Fibroblast of lung (primary cell): ENCODE measurements at regions not wholly inside any gene's neighbourhood (a gene's known extent, or its start where the extent isn't known, plus 50 kb on each side); places are given as distances from the start of the nearest gene placed in this dataset.
"Not testable (repeated sequence)": the region's sequence is repeated elsewhere in the genome, so short reads cannot be mapped to it uniquely, and the experiment has no call there.

Experiments
- DNase-seq, 2 donors: peaks; one replicate each; pipeline versions ENCODE4 v3.0.0 to v3.0.0-alpha.2; 2010; ENCODE audit warnings: low read depth in 2 of 2
- H2AFZ ChIP-seq: 2 replicates; pipeline ENCODE4 v1.5.1; 2012; ENCODE audit warnings: low read length, control low read depth, inconsistent platforms
- H3K27ac ChIP-seq: 2 replicates; pipeline ENCODE4 v1.5.1; 2011; ENCODE audit warnings: low read length, control low read depth; ENCODE audit not compliant: insufficient read depth
- H3K27me3 ChIP-seq: 2 replicates; pipeline ENCODE4 v1.5.1; 2011; ENCODE audit warnings: mild to moderate bottlenecking, low read length; ENCODE audit not compliant: control insufficient read depth, insufficient read depth
- H3K36me3 ChIP-seq: 2 replicates; pipeline ENCODE4 v1.5.1; 2011; ENCODE audit warnings: low read length; ENCODE audit not compliant: control insufficient read depth, insufficient read depth
- H3K4me1 ChIP-seq: 2 replicates; pipeline ENCODE4 v1.5.1; 2011; ENCODE audit warnings: low read length; ENCODE audit not compliant: control insufficient read depth, insufficient read depth; ENCODE audit errors: extremely low read depth
- H3K4me2 ChIP-seq: 2 replicates; pipeline ENCODE4 v1.5.1; 2011; ENCODE audit warnings: low read length, control low read depth; ENCODE audit not compliant: insufficient read depth; ENCODE audit errors: extremely low read depth
- H3K4me3 ChIP-seq, 4 experiments: fragments of 200-600 bp in 1 of 4; sonication (generic) in 1 of 4; replicated peaks in 1 of 4; 2 replicates each; pipeline ENCODE4 v1.5.1; 2011 to 2016; ENCODE audit warnings: low read length in 4 of 4, low read depth in 3 of 4, mild to moderate bottlenecking in 3 of 4, control low read depth in 2 of 4, inconsistent platforms in 1 of 4, mixed read lengths in 1 of 4; ENCODE audit not compliant: insufficient read depth in 1 of 4; ENCODE audit errors: control extremely low read depth in 1 of 4
- H3K79me2 ChIP-seq: 2 replicates; pipeline ENCODE4 v1.5.1; 2012; ENCODE audit warnings: mild to moderate bottlenecking, low read length, inconsistent platforms; ENCODE audit not compliant: control insufficient read depth, insufficient read depth
- H3K9ac ChIP-seq: 2 replicates; pipeline ENCODE4 v1.5.1; 2011; ENCODE audit warnings: mild to moderate bottlenecking, low read length, control low read depth; ENCODE audit not compliant: insufficient read depth
- H3K9me3 ChIP-seq: 2 replicates; pipeline ENCODE4 v1.5.1; 2012; ENCODE audit warnings: low read depth, low read length; ENCODE audit not compliant: control insufficient read depth, insufficient read depth
- H4K20me1 ChIP-seq: 2 replicates; pipeline ENCODE4 v1.5.1; 2011; ENCODE audit warnings: low read length; ENCODE audit not compliant: control insufficient read depth, insufficient read depth; ENCODE audit errors: extremely low read depth
- EZH2 ChIP-seq: IDR thresholded peaks from 2 replicates; pipeline ENCODE4 v1.5.1; 2012; ENCODE audit warnings: low read length, control low read depth, mild to moderate bottlenecking; ENCODE audit errors: missing control alignments
- TF ChIP-seq, protein P1 (sequence below), 2 donors: IDR thresholded peaks in 1 of 2; conservative IDR thresholded peaks in 1 of 2; 1 replicate in 1 of 2; 2 replicates in 1 of 2; pipeline ENCODE4 v1.5.1; 2011 to 2012; ENCODE audit warnings: low read length in 2 of 2, control low read depth in 1 of 2, inconsistent platforms in 1 of 2, low read depth in 1 of 2, mild to moderate bottlenecking in 1 of 2

DNA sequence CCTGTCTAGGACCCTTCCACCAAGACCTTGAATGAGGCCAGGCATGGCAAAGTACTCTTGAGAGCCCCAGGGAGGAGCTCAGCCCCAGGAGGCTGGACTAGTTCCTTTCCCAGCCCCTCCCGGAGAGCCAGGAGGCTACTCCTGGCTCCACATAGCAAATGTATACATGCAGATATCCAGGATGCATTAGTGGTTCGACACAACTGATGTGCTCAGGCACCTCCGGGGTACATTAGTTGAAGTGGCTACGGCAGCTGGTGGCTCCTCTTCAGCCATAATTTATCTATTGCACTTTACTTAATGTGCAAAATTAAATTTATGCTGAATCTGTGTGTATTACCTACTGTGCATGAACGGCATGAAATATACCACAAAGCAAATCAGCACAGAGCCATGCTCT is 182.8 kb upstream of the MEIS1 start:
- Histone ChIP-seq H3K4me2 (no peak overlapping the region), H3K4me1 (no peaks in the 10 kb centered on the region), H3K9me3 (no peaks in the 10 kb centered on the region), H3K27ac (no peak overlapping the region), H4K20me1 (no peaks in the 10 kb centered on the region), H3K36me3 (no peaks in the 10 kb centered on the region), H3K9ac (no peak overlapping the region), H3K27me3 (no peaks in the 10 kb centered on the region), H3K4me3 (no peak overlapping the region), H3K79me2 (no peaks in the 10 kb centered on the region), H2AFZ (no peak overlapping the region)
- TF ChIP-seq, protein P1, sequence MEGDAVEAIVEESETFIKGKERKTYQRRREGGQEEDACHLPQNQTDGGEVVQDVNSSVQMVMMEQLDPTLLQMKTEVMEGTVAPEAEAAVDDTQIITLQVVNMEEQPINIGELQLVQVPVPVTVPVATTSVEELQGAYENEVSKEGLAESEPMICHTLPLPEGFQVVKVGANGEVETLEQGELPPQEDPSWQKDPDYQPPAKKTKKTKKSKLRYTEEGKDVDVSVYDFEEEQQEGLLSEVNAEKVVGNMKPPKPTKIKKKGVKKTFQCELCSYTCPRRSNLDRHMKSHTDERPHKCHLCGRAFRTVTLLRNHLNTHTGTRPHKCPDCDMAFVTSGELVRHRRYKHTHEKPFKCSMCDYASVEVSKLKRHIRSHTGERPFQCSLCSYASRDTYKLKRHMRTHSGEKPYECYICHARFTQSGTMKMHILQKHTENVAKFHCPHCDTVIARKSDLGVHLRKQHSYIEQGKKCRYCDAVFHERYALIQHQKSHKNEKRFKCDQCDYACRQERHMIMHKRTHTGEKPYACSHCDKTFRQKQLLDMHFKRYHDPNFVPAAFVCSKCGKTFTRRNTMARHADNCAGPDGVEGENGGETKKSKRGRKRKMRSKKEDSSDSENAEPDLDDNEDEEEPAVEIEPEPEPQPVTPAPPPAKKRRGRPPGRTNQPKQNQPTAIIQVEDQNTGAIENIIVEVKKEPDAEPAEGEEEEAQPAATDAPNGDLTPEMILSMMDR (conservative IDR thresholded peaks at IDR 0.05 in 1 of 2, IDR thresholded peaks at IDR 0.05 in 1 of 2; ENCODE audit: low read depth in 1 of 2, low read length in 2 of 2): no peak
- no peak for TF ChIP-seq EZH2
- DNase-seq: no peak

DNA sequence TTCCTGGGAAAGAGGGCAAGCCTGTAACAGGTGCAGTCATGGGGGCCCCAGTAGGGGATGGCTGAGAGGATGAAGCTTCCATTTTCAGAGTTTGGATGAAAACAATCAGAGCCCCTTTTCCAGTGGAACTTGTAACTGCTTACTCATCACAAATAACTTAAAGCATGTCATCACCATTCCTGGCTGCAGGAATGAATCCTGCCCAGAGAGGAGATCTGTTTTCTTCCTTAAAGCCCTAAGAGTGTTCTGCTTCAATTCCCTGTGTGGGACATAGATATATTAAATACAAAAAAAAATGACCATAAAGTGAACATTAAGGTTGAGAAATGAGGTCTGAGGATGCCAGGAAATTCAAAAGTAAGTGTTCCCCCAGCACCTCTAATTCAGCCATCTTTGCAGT is 183.4 kb upstream of the MEIS1 start:
- Histone ChIP-seq H3K9ac (no peak overlapping the region), H3K36me3 (no peaks in the 10 kb centered on the region), H3K4me2 (no peak overlapping the region), H3K27me3 (no peaks in the 10 kb centered on the region), H2AFZ (no peak overlapping the region), H3K4me3 (no peak overlapping the region), H3K4me1 (no peaks in the 10 kb centered on the region), H3K9me3 (no peaks in the 10 kb centered on the region), H3K79me2 (no peaks in the 10 kb centered on the region), H4K20me1 (no peaks in the 10 kb centered on the region), H3K27ac (no peak overlapping the region)
- DNase-seq: no peak
- TF ChIP-seq, protein P1 (conservative IDR thresholded peaks at IDR 0.05 in 1 of 2, IDR thresholded peaks at IDR 0.05 in 1 of 2; ENCODE audit: low read depth in 1 of 2, low read length in 2 of 2): no peak
- no peak for TF ChIP-seq EZH2

DNA sequence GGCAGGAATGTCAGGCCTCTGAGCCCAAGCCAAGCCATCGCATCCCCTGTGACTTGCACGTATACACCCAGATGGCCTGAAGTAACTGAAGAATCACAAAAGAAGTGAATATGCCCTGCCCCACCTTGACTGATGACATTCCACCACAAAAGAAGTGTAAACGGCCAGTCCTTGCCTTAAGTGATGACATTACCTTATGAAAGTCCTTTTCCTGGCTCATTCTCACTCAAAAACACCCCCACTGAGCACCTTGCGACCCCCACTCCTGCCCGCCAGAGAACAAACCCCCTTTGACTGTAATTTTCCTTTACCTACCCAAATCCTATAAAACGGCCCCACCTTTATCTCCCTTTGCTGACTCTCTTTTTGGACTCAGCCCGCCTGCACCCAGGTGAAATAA is 185.8 kb upstream of the MEIS1 start:
- H3K4me1 ChIP-seq, H4K20me1 ChIP-seq, H3K27me3 ChIP-seq, DNase-seq, H3K9me3 ChIP-seq, H3K4me2 ChIP-seq, H3K4me3 ChIP-seq, H3K79me2 ChIP-seq, H2AFZ ChIP-seq, H3K9ac ChIP-seq, H3K36me3 ChIP-seq, H3K27ac ChIP-seq: not testable (repeated sequence)

DNA sequence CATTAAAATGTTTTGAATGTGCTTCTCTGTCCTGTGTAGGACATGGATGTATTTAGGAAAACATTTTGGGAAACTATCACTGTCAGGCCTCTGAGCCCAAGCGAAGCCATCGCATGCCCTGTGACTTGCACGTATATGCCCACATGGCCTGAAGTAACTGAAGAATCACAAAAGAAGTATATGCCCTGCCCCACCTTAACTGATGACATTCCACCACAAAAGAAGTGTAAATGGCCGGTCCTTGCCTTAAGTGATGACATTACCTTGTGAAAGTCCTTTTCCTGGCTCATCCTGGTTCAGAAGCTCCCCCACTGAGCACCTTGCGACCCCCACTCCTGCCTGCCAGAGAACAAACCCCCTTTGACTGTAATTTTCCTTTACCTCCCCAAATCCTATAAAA is 191.1 kb upstream of the MEIS1 start:
- not testable (repeated sequence) for H3K4me3 ChIP-seq, H4K20me1 ChIP-seq, H2AFZ ChIP-seq, DNase-seq, H3K4me2 ChIP-seq, H3K79me2 ChIP-seq, H3K27ac ChIP-seq, H3K27me3 ChIP-seq, H3K36me3 ChIP-seq, H3K4me1 ChIP-seq, H3K9ac ChIP-seq, H3K9me3 ChIP-seq

DNA sequence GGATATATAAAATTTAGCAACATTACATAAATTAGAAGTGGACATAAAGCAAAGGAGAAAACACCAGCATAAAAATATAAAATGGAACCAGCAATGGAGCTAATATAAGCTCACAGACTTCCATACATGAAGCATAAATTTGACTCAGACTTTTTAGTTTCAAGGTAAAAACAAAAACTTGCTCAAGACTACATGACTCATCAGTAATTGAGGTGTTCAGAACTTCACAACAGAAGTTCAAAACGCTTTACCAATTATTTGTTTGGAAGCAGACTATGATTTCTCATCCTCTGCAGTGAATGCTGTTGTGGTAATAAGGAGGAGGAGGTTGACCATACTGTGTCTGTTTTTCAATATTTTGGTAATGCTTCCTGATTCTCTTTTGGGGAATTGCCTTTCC is 192.0 kb upstream of the MEIS1 start:
- not testable (repeated sequence) for H3K9me3 ChIP-seq, H3K9ac ChIP-seq, H3K36me3 ChIP-seq, H3K4me2 ChIP-seq, H3K4me3 ChIP-seq, DNase-seq, H3K27ac ChIP-seq, H4K20me1 ChIP-seq, H3K79me2 ChIP-seq, H3K27me3 ChIP-seq, H2AFZ ChIP-seq, H3K4me1 ChIP-seq
